ENCODE measurements at regions not wholly inside any gene's neighbourhood (a gene's known extent, or its start where the extent isn't known, plus 50 kb on each side); places are given as distances from the start of the nearest gene placed in this dataset.

- no peak overlapping the region for H3K27ac ChIP-seq (ENCODE audit: extremely low read depth, low read depth, low read length)
- no peaks in the 10 kb centered on the region for H3K36me3 ChIP-seq (ENCODE audit: control insufficient read depth in 2 of 2, insufficient read depth in 1 of 2, low read length in 2 of 2)
- TF ChIP-seq ZSCAN16 (tag by site-specific recombination; IDR thresholded peaks at IDR 0.05) (no peak), ZNF114 (tag by site-specific recombination; IDR thresholded peaks at IDR 0.05) (no peak), ZNF292 (tag by site-specific recombination; IDR thresholded peaks at IDR 0.05; ENCODE audit: borderline replicate concordance, low read depth) (no peak), ZNF311 (tag by site-specific recombination; IDR thresholded peaks at IDR 0.05; ENCODE audit: borderline replicate concordance) (no peak)
- H3K9me3 ChIP-seq (ENCODE audit: control insufficient read depth, insufficient read depth, low read depth, low read length): no peaks in the 10 kb centered on the region
- no peaks in the 10 kb centered on the region for H3K4me1 ChIP-seq (ENCODE audit: control insufficient read depth, insufficient read depth, low read length)
- no peak overlapping the region for H3K4me3 ChIP-seq (ENCODE audit: low read depth, low read length)
- CTCF ChIA-PET: no interaction called here
- POLR2A ChIA-PET: no interaction called here
Measured at GRCh38 chr9:7597716-7598115, 201.9 kb downstream of the DMAC1 start.

GRCh38 chr9:7592321-7593316, 207.0 kb downstream of the DMAC1 start:
- TF ChIP-seq ZNF10 (tag by site-specific recombination; IDR thresholded peaks at IDR 0.05) (no peak), AEBP2 (tag by site-specific recombination; IDR thresholded peaks at IDR 0.05; ENCODE audit: borderline replicate concordance) (no peak), IKZF3 (tag by site-specific recombination; IDR thresholded peaks at IDR 0.05) (no peak), ZNF707 (tag by site-specific recombination; IDR thresholded peaks at IDR 0.05) (no peak), ZNF350 (tag by site-specific recombination; IDR thresholded peaks at IDR 0.05) (no peak), ZNF433 (tag by site-specific recombination; IDR thresholded peaks at IDR 0.05; ENCODE audit: low read depth) (no peak), ZNF394 (tag by site-specific recombination; IDR thresholded peaks at IDR 0.05; ENCODE audit: borderline replicate concordance) (no peak), ZNF510 (tag by site-specific recombination; IDR thresholded peaks at IDR 0.05; ENCODE audit: insufficient replicate concordance) (no peak), ZBTB44 (tag by site-specific recombination; IDR thresholded peaks at IDR 0.05) (no peak), OVOL3 (tag by site-specific recombination; IDR thresholded peaks at IDR 0.05) (no peak), ATF2 (tag by site-specific recombination; IDR thresholded peaks at IDR 0.05; ENCODE audit: low read depth) (no peak), ZNF645 (tag by site-specific recombination; IDR thresholded peaks at IDR 0.05) (no peak), ZNF324 (tag by site-specific recombination; IDR thresholded peaks at IDR 0.05) (no peak), ZNF311 (tag by site-specific recombination; IDR thresholded peaks at IDR 0.05; ENCODE audit: borderline replicate concordance) (no peak), GLI4 (tag by site-specific recombination; IDR thresholded peaks at IDR 0.05) (no peak), ZNF280C (tag by site-specific recombination; IDR thresholded peaks at IDR 0.05) (no peak), ZNF501 (tag by site-specific recombination; IDR thresholded peaks at IDR 0.05) (no peak), ZBTB48 (tag by site-specific recombination; IDR thresholded peaks at IDR 0.05) (no peak)
- Histone ChIP-seq H3K4me1 (ENCODE audit: control insufficient read depth, insufficient read depth, low read length) (no peaks in the 10 kb centered on the region), H3K27ac (ENCODE audit: extremely low read depth, low read depth, low read length) (no peak overlapping the region), H3K9me3 (ENCODE audit: control insufficient read depth, insufficient read depth, low read depth, low read length) (no peaks in the 10 kb centered on the region), H3K36me3 (ENCODE audit: control insufficient read depth in 2 of 2, insufficient read depth in 1 of 2, low read length in 2 of 2) (no peaks in the 10 kb centered on the region), H3K4me3 (ENCODE audit: low read depth, low read length) (no peak overlapping the region)
- CTCF ChIA-PET: interaction anchor here (0.7 kb wide), 2 partner anchors 58 to 202 kb away, joined by 4 read pairs; no protein-coding TSS in a partner anchor
- POLR2A ChIA-PET: no interaction called here

Measured in HEK293 (cell line).